Testis (tissue), 2 donors: ENCODE measurements at regions not wholly inside any gene's neighbourhood (a gene's known extent, or its start where the extent isn't known, plus 50 kb on each side); places are given as distances from the start of the nearest gene placed in this dataset.
"Not testable (repeated sequence)": the region's sequence is repeated elsewhere in the genome, so short reads cannot be mapped to it uniquely, and the experiment has no call there.

Source experiments
- DNase-seq: peaks from one replicate; pipeline ENCODE4 v3.0.0-alpha.2; 2019
- H3K27ac ChIP-seq, 2 donors: fragments of 200-600 bp; sonication (generic); one replicate each; pipeline ENCODE4 v1.5.1; 2019
- H3K27me3 ChIP-seq: fragments of 200-600 bp; sonication (generic); one replicate; pipeline ENCODE4 v1.5.1; 2019
- H3K36me3 ChIP-seq: fragments of 200-600 bp; sonication (generic); one replicate; pipeline ENCODE4 v1.5.1; 2017; ENCODE audit warnings: low read depth; ENCODE audit errors: missing control alignments
- H3K4me1 ChIP-seq: fragments of 200-600 bp; sonication (generic); one replicate; pipeline ENCODE4 v1.5.1; 2019
- H3K4me3 ChIP-seq, 2 donors: fragments of 200-600 bp; sonication (generic); one replicate each; pipeline ENCODE4 v1.5.1; 2017 to 2019
- H3K9me3 ChIP-seq: fragments of 200-600 bp; sonication (generic); one replicate; pipeline ENCODE4 v1.5.1; 2017
- POLR2A ChIP-seq: fragments of 450-650 bp; IDR thresholded peaks from one replicate; pipeline ENCODE4 v1.6.1; 2017; ENCODE audit warnings: antibody characterized with exemption, mild to moderate bottlenecking, moderate library complexity
- WGBS, 2 donors: methylation state at CpG; one replicate each; pipeline ENCODE4 v1.1.5; 2018; 5-methylcytosine and 5-hydroxymethylcytosine counted together
- intact Hi-C: fragments of 100-400 bp; cut with DNase I; formaldehyde crosslinking; loops from one replicate; pipeline ENCODE4 v1.15.1; 2023; ENCODE audit warnings: low total_unique reads
- TF ChIP-seq, protein P1 (sequence below), 3 experiments: fragments of 450-650 bp in 2 of 3; fragments of 200-600 bp in 1 of 3; sonication (generic) in 1 of 3; IDR thresholded peaks; one replicate each; pipeline ENCODE4 v1.5.1; 2016 to 2019; ENCODE audit warnings: antibody characterized with exemption in 3 of 3, mild to moderate bottlenecking in 2 of 3, moderate library complexity in 1 of 3

DNA sequence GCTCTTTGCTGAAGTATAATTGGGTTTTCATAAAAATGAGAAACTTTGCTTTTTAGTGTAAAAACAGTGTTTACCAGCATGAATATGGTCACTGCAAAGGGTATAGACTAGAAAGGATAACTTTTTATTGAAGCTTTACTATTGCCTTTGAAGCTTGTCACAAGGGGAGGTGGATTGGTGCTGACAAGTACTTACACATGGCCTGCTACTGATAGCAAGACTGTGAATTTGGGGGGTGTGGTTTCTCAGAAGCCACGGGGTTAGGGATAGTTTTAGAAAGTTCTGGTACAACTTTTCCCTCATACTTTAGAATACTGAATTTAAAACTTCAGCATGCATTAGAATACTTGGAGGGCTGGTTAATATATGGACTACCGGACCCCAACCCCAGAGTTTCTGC is 294.1 kb downstream of the SOCS6 start:
- intact Hi-C loops: no loop called here
- DNase-seq: no peak
- no peaks in the 10 kb centered on the region for H3K9me3 ChIP-seq
- no peak overlapping the region for H3K4me3 ChIP-seq
- WGBS, 2 donors: 69 to 73% methylated on average over 2 of the region's 2 CpGs
- H3K27ac ChIP-seq: no peak overlapping the region
- no peaks in the 10 kb centered on the region for H3K27me3 ChIP-seq
- TF ChIP-seq, protein P1, sequence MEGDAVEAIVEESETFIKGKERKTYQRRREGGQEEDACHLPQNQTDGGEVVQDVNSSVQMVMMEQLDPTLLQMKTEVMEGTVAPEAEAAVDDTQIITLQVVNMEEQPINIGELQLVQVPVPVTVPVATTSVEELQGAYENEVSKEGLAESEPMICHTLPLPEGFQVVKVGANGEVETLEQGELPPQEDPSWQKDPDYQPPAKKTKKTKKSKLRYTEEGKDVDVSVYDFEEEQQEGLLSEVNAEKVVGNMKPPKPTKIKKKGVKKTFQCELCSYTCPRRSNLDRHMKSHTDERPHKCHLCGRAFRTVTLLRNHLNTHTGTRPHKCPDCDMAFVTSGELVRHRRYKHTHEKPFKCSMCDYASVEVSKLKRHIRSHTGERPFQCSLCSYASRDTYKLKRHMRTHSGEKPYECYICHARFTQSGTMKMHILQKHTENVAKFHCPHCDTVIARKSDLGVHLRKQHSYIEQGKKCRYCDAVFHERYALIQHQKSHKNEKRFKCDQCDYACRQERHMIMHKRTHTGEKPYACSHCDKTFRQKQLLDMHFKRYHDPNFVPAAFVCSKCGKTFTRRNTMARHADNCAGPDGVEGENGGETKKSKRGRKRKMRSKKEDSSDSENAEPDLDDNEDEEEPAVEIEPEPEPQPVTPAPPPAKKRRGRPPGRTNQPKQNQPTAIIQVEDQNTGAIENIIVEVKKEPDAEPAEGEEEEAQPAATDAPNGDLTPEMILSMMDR (IDR thresholded peaks at IDR 0.05): no peak
- TF ChIP-seq POLR2A: no peak
- no peaks in the 10 kb centered on the region for H3K36me3 ChIP-seq
- no peaks in the 10 kb centered on the region for H3K4me1 ChIP-seq

GRCh38 chr18:70578480-70578879 is 289.6 kb downstream of the SOCS6 start:
- no peaks in the 10 kb centered on the region for H3K27me3 ChIP-seq
- WGBS, 2 donors: 46 to 47% methylated on average over 6 of the region's 6 CpGs
- H3K4me1 ChIP-seq: no peaks in the 10 kb centered on the region
- no peak overlapping the region for H3K4me3 ChIP-seq
- no peaks in the 10 kb centered on the region for H3K36me3 ChIP-seq
- intact Hi-C loops: no loop called here
- DNase-seq: no peak
- no peak overlapping the region for H3K27ac ChIP-seq
- TF ChIP-seq, protein P1 (IDR thresholded peaks at IDR 0.05): no peak
- no peak for TF ChIP-seq POLR2A
- H3K9me3 ChIP-seq: no peaks in the 10 kb centered on the region

DNA sequence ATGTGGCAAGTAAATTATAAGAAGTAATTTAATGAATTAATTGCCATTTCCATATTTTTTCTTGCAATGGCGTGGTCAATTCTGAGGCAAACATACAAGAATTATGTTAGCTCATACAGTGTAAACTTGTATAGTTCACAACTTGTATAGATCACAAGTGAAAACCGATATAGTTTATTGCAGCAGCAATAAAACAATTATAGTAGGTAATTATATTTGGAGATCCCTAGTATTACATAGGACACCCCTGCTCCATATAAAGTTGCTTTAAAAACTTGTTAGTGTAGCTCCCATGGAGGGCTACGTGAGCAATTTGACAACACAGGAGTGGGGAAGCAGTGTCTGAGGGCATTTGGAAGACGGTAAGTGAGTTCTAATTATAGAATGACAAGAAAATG is 288.2 kb downstream of the SOCS6 start:
- Histone ChIP-seq H3K36me3 (no peaks in the 10 kb centered on the region), H3K9me3 (no peaks in the 10 kb centered on the region), H3K27ac (no peak overlapping the region), H3K27me3 (no peaks in the 10 kb centered on the region), H3K4me3 (no peak overlapping the region), H3K4me1 (no peaks in the 10 kb centered on the region)
- no peak for DNase-seq
- TF ChIP-seq, protein P1 (IDR thresholded peaks at IDR 0.05): no peak
- TF ChIP-seq POLR2A: no peak
- intact Hi-C loops: no loop called here
- 79% methylated on average over 4 of the region's 4 CpGs for WGBS, 2 donors

DNA sequence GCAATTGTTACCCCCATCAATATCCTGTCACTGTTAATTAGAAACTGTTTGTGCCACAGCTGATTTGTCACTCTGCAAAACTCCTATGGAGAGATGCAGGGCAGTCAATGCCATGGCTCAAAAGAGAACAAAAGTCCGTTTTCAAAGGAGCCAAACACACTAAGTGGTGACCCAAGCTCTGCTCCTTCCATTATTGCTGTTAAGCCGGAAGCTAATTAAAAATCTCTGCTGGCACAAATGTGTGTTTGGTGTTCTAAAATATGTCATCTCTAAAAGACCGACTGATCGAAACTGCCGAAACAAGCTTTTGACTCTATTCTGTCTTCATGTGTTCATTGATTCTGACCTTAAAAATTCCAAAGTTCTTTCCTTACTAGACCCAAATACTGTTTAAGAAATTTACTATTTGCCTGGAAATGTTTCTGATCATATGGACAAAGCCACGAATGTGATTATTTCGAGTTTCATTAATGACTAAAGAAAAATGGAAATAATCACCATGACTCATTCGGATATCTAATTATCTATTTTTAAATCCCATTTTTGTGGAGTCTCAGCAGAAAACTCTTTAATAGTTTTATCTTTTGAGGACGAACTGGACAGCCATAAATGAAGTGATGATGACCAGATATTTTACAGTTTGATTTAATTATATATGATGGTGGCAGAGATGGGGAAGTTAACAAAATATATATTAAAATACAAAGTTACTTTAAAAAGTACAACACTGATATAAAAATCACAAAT is 287.6 kb downstream of the SOCS6 start:
- 79 to 84% methylated on average over 9 of the region's 9 CpGs for WGBS, 2 donors
- no peak for DNase-seq
- intact Hi-C loops: no loop called here
- no peaks in the 10 kb centered on the region for H3K27me3 ChIP-seq
- H3K27ac ChIP-seq: no peak overlapping the region
- H3K36me3 ChIP-seq: no peaks in the 10 kb centered on the region
- no peaks in the 10 kb centered on the region for H3K9me3 ChIP-seq
- H3K4me1 ChIP-seq: no peaks in the 10 kb centered on the region
- no peak overlapping the region for H3K4me3 ChIP-seq
- no peak for TF ChIP-seq POLR2A

GRCh38 chr18:70574951-70575350 is 286.1 kb downstream of the SOCS6 start:
- H3K27ac ChIP-seq, H3K27me3 ChIP-seq, H3K4me3 ChIP-seq, H3K36me3 ChIP-seq, H3K4me1 ChIP-seq, DNase-seq, intact Hi-C loops, H3K9me3 ChIP-seq: not testable (repeated sequence)

DNA sequence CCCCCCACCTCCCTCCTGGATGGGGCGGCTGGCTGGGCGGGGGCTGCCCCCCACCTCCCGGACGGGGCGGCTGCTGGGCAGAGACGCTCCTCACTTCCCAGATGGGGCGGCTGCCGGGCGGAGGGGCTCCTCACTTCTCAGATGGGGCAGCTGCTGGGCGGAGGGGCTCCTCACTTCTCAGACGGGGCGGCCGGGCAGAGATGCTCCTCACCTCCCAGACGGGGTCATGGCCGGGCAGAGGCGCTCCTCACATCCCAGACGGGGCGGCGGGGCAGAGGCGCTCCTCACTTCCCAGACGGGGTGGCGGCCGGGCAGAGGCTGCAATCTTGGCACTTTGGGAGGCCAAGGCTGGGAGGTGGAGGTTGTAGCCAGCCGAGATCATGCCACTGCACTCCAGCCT is 280.8 kb downstream of the SOCS6 start:
- DNase-seq, H3K27ac ChIP-seq, H3K27me3 ChIP-seq, H3K4me1 ChIP-seq, H3K36me3 ChIP-seq, intact Hi-C loops, H3K9me3 ChIP-seq, H3K4me3 ChIP-seq: not testable (repeated sequence)
- WGBS, 2 donors: 82% methylated on average over 15 of the region's 24 CpGs; no CpG with 5 or more reads in 1 of the 2 donors
